ENCODE measurements at regions not wholly inside any gene's neighbourhood (a gene's known extent, or its start where the extent isn't known, plus 50 kb on each side); places are given as distances from the start of the nearest gene placed in this dataset.
A peak's percentile ranks its signal among the peaks of the same experiment; 100 is the strongest.

DNA sequence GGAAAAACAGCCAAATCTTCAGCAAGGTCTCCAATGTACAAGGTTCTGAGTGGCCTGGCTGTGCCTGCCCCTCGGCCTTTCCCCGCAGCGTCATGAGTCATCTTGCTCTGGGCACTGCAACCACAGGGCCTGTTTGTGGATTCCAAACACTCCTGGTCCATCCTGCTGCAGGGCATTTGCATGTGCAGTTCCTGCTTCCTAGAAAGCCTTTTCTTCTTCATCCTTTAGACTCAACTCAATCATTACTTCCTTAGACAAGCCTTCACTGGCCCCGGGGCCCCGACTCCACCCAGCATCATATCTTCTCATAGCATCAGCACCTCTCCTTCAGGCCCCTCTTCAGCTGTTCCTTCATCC, 101.8 kb upstream of the EGLN3 start (continued):
- TF ChIP-seq AHDC1 (CRISPR knock-in tag; IDR thresholded peaks at IDR 0.05; ENCODE audit: borderline replicate concordance) (no peak), RFXAP (CRISPR knock-in tag; IDR thresholded peaks at IDR 0.05; ENCODE audit: borderline replicate concordance) (no peak), HOXA5 (CRISPR knock-in tag; IDR thresholded peaks at IDR 0.05) (no peak), JARID2 (CRISPR knock-in tag; IDR thresholded peaks at IDR 0.05; ENCODE audit: insufficient replicate concordance) (peak; percentile 45), ZNF225 (CRISPR knock-in tag; IDR thresholded peaks at IDR 0.05) (no peak), IKZF1 (IDR thresholded peaks at IDR 0.05) (no peak), SOX5 (CRISPR knock-in tag; IDR thresholded peaks at IDR 0.05; ENCODE audit: borderline replicate concordance) (peak; percentile 73), PREB (CRISPR knock-in tag; IDR thresholded peaks at IDR 0.05) (no peak), ZNF839 (CRISPR knock-in tag; IDR thresholded peaks at IDR 0.05; ENCODE audit: borderline replicate concordance) (no peak), ZBTB8A (CRISPR knock-in tag; IDR thresholded peaks at IDR 0.05; ENCODE audit: borderline replicate concordance, low read depth) (no peak), ZNF180 (CRISPR knock-in tag; IDR thresholded peaks at IDR 0.05; ENCODE audit: borderline replicate concordance, low read depth) (no peak), CSRNP2 (CRISPR knock-in tag; conservative IDR thresholded peaks at IDR 0.05; ENCODE audit: low read depth) (no peak), KDM3A (CRISPR knock-in tag; IDR thresholded peaks at IDR 0.05; ENCODE audit: low read depth) (peak; percentile 49; the same call in 1 of the 2 replicates), ZBTB33 (CRISPR knock-in tag; IDR thresholded peaks at IDR 0.05) (0 out of 2 replicates have a peak, but pooled peaks have one; percentile 28), MAZ (IDR thresholded peaks at IDR 0.05; ENCODE audit: borderline replicate concordance, low read depth, low read length) (peak; percentile 68), MAZ (CRISPR knock-in tag; IDR thresholded peaks at IDR 0.05; ENCODE audit: low read depth) (no peak), ZNF350 (CRISPR knock-in tag; IDR thresholded peaks at IDR 0.05; ENCODE audit: borderline replicate concordance, low read depth) (no peak), ZFP37 (CRISPR knock-in tag; IDR thresholded peaks at IDR 0.05; ENCODE audit: borderline replicate concordance) (no peak), KLF16 (CRISPR knock-in tag; IDR thresholded peaks at IDR 0.05) (no peak)
- TF ChIP-seq, protein P1, sequence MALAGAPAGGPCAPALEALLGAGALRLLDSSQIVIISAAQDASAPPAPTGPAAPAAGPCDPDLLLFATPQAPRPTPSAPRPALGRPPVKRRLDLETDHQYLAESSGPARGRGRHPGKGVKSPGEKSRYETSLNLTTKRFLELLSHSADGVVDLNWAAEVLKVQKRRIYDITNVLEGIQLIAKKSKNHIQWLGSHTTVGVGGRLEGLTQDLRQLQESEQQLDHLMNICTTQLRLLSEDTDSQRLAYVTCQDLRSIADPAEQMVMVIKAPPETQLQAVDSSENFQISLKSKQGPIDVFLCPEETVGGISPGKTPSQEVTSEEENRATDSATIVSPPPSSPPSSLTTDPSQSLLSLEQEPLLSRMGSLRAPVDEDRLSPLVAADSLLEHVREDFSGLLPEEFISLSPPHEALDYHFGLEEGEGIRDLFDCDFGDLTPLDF (CRISPR knock-in tag; IDR thresholded peaks at IDR 0.05), result no peak

Measured in HepG2 (cell line).